Right lung (tissue), 2 donors: ENCODE measurements at regions not wholly inside any gene's neighbourhood (a gene's known extent, or its start where the extent isn't known, plus 50 kb on each side); places are given as distances from the start of the nearest gene placed in this dataset.
"Not testable (repeated sequence)": the region's sequence is repeated elsewhere in the genome, so short reads cannot be mapped to it uniquely, and the experiment has no call there.

Experiments used
- DNase-seq, 2 donors: peaks; one replicate each; pipeline ENCODE4 v3.0.0-alpha.2; 2013

DNA sequence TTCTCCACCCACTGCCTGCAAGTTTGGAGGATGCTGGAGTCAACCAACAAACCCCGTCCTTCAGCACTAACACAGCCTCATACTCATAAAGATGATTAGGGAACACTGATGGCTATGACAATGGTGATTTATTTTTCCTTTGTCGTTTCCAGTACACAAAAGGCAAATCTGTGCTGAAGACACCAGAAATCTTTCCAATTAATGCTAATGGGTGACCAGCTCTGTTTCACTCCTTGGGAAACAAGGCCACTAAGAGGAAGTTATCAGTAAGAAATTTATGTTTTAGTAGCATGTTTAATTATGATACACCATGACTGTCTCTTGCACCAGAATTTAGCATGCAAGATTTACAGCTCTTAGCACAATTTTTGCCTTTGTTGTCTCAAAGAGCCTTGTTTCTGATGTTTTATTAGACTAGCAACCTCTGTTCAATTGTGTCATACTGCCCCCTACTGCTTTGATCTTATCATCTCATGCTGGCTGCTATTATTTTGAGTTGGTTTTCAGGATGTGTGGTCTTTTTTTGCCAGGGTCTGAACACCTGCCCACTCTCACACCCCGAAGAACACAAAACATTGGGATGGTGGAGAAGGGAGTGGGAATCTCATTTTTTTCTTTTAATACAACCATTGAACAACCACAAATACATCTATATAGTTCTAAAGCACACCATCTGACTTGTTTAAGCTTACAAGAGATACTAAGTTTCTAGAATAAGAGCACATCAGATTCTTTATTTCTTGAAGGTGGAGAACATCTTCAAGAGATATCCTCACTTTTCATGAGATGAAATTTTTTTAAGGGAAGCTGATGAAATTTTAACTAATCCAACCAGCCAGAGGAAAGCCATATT, 160.9 kb downstream of the SPTSSA start:
- DNase-seq, result peak in 1 of 2 donors; percentile 22

DNA sequence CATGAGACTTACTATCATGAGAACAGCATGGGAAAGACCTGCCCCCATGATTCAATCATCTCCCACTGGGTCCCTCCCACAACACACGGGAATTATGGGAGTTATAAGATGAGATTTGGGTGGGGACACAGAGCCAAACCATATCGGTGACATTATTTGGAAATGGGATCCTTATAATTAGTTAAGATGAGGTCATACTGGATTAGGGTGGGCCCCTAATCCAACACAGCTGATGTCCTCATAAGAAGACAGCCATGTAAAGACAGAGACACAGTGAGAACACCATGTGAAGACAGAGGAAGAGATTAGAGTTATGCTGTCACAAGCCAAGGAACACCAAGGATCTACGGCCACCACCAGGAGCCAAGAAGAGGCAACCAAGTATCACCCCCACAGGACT, 161.7 kb downstream of the SPTSSA start:
- DNase-seq, result no peak

DNA sequence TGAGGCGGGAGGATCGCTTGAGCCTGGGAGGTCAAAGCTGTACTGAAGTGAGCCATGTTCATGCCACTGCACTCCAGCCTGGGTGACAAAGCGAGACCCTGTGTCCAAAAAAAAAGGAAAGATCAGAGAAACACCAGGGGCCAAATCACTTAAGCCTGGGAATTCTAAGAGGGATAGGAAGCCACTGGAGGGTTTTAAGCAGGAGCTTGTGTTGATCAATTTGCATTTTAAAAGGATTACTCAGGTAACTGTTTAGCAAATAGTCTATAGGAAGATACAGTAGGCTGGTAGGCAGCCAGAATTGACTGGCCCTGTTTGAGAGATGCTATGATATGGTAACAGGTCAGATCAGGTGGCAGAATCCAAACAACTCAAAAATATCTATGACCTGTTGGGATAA, 162.7 kb downstream of the SPTSSA start:
- no peak for DNase-seq

GRCh38 chr14:34297786-34298520, 164.1 kb downstream of the SPTSSA start:
- no peak for DNase-seq

- no peak for DNase-seq
These were observed 178.4 kb downstream of the SPTSSA start for GRCh38 chr14:34283590-34283989.

DNA sequence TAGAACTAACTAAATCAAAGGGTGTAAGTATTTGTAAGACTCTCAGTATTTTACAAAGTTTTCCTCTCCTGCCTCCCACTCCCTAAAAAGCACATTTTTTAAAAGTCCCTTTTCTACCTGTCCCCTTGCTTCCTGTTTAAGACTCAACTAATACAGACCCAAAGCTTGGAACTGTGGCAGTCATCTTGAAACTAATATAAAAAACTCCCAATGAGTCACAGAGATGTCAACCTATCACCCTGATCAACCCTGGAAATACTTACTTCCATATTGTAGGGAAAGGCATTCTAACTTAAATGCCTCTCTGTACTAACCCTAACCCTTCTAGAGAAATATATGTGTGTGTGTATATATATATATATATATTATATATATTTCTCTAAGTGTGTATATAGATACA, 184.8 kb downstream of the SPTSSA start:
- DNase-seq, result no peak

DNA sequence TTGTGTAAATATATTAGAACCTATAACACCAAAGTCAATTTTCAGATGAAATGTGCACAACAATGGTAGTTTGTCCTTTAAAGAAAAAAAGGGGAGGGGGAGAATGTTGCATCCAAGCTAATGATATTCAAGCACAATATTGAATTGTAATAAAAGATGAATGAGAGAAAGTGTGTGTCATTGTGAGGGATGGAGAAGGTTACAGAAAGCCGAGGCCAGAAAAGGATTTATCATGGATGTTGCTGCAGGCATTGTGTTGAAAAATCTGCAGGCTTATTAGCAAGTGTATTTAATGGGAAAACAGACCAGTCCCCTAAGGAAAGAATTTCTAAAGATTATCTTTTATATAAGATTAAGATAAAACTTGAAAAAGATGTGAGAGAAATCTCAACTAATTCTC, 186.5 kb downstream of the SPTSSA start:
- DNase-seq, result no peak

DNA sequence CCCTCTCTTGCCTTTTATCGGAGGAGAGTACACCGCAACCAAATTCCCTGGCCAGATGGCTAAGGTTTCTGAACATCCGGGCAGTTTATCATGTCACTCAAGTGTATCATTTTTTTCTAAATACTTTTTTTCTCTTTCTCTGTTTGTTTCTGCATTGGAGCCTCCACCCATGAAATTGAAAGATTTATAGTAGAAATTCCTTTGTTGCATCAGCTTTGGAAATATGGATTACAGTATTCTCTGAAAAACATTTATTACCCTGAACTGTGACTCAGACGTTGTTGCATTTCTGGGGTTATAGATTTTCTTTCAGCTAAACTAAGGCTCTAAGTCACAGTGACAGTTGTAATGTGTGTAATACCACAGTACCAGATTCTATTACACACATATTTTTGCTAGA, 187.0 kb downstream of the SPTSSA start:
- no peak for DNase-seq

GRCh38 chr14:34273716-34274115, 188.3 kb downstream of the SPTSSA start:
- DNase-seq, result not testable (repeated sequence)

GRCh38 chr14:34270361-34270760, 191.7 kb downstream of the SPTSSA start:
- DNase-seq, result no peak

- DNase-seq, result no peak
These were observed 195.7 kb downstream of the SPTSSA start for GRCh38 chr14:34266344-34266743.

DNA sequence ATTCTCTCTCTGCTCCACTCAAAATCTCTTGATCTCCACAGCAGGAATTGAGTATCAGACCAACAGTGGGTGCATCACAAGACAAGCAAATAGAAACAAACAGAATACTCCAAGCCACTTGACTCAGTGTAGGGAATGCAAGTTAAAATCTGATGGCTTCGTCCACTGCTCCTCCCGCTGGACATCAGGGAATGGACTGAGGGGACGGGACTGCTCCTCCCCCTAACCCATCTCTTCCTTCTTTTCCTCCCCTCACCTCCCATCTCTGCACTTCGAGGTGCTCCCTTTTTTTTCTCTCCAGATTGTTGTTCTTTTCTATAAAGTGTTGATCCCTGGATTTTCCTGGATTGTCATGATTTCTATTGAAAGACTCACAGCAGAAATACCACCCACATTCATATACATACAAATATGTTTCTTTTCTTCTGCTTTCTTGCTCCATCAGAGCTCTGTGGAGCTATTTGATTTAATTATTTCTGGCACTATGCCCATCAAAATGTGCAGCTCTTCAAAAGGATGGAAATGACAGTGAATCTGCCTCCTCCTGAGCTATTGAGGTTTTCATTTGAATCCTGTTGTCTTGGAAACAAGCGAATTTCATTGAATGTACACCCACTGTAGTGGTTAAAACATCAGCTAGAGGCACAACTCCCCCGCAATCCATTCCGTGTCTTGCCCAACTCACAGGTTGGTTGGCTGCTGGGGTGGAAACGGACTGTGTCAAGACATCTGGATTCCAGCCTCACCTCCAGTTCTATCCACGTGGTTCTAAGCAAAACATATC, 199.7 kb downstream of the SPTSSA start:
- no peak for DNase-seq

- DNase-seq, result no peak
These were observed 202.0 kb downstream of the SPTSSA start for GRCh38 chr14:34259996-34260395.

- no peak for DNase-seq
These were observed 203.7 kb downstream of the SPTSSA start for GRCh38 chr14:34258318-34258717.

DNA sequence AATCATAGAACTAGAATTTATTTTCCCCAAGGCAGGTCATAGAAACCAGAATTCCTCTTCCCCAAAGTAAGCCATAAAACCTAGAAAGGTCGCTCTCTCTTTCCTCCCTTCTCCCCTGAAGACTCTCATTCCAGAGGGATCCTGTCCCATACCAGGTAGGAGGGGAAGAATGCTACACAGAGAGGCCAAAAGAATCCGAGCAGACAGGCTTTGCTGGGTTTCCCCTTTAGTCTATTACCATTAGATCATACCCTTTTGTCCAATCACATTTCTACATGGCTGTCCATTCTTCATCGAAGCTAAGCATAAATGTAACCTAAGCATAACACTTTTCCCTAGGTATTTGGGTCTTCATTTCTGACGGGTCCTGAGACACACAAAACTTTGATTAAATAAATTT, 204.5 kb downstream of the SPTSSA start:
- no peak for DNase-seq

GRCh38 chr14:34256223-34256622, 205.8 kb downstream of the SPTSSA start:
- no peak for DNase-seq

- no peak for DNase-seq
These were observed 207.5 kb downstream of the SPTSSA start for GRCh38 chr14:34254571-34254970.

GRCh38 chr14:34254031-34254430, 208.0 kb downstream of the SPTSSA start:
- DNase-seq, result no peak

- no peak for DNase-seq
These were observed 209.8 kb downstream of the SPTSSA start for GRCh38 chr14:34252227-34252626.

GRCh38 chr14:34251662-34252061, 210.4 kb downstream of the SPTSSA start:
- peak in 1 of 2 donors; percentile 16 for DNase-seq

- no peak for DNase-seq
These were observed 211.1 kb downstream of the SPTSSA start for GRCh38 chr14:34250959-34251358.

DNA sequence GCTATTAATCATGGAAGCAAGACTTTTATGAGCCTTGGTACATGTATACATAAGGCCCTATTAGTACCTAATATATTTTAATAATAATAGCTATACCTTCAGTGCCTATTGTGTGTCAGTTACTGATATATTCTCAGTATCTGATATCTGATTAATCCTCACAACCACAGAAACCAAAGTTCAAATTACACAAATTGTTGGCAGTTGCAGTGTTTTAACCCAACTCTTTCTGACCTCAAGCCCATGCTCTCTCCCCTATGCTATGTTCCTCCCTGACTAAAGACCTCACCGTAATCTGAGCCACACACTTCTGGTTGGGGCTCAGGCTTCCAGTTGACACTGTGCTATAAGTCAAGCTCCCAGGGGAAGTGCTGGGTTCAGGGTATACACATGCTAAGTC, 214.4 kb downstream of the SPTSSA start:
- no peak for DNase-seq
